Endothelial cell of umbilical vein (primary cell): ENCODE measurements at regions not wholly inside any gene's neighbourhood (a gene's known extent, or its start where the extent isn't known, plus 50 kb on each side); places are given as distances from the start of the nearest gene placed in this dataset.

Experiments used
- BruUV-seq: library from RNA; stranded (reverse); fragments of 400-500 nt; replicated peaks from 2 replicates; lab custom pipeline; 2021; lab: Mats Ljungman, UMichigan
- CTCF ChIA-PET: fragments of 300-600, 350-600 bp; sonication (Branson Sonifier 250); formaldehyde crosslinking; loops from one replicate; lab custom pipeline; 2021; ENCODE audit warnings: antibody characterized with exemption, inconsistent platforms; lab: Charles Lee
- POLR2A ChIA-PET: fragments of 300-600, 350-600 bp; sonication (Branson Sonifier 250); formaldehyde crosslinking; loops from one replicate; lab custom pipeline; 2021; ENCODE audit warnings: antibody characterized with exemption, inconsistent platforms; lab: Charles Lee
- DNase-seq: peaks from one replicate; pipeline ENCODE4 v3.0.0-alpha.2; 2011; ENCODE audit warnings: low read depth, low spot score
- FAIRE-seq: peaks from 2 replicates; lab custom pipeline; 2011; peaks lifted over from hg19 to GRCh38; lab: Jason Lieb, UNC
- H2AFZ ChIP-seq: 2 replicates; pipeline ENCODE4 v1.6.0; 2012; ENCODE audit warnings: low read depth, low read length, control low read depth, inconsistent platforms
- H3K27ac ChIP-seq: 2 replicates; pipeline ENCODE4 v1.5.1; 2011; ENCODE audit warnings: low read depth, mild to moderate bottlenecking, control low read depth, low read length, moderate library complexity; ENCODE audit not compliant: insufficient read depth
- H3K27me3 ChIP-seq, 2 experiments: 2 replicates each; pipeline versions ENCODE4 v1.6.0 to v1.6.1; 2011; ENCODE audit warnings: low read length in 2 of 2, mixed read lengths in 1 of 2; ENCODE audit not compliant: control insufficient read depth in 2 of 2, insufficient read depth in 2 of 2
- H3K36me3 ChIP-seq, 2 experiments: 2 replicates in 1 of 2; 3 replicates in 1 of 2; pipeline ENCODE4 v1.5.1; 2011; ENCODE audit warnings: low read length in 2 of 2, mild to moderate bottlenecking in 1 of 2, moderate library complexity in 1 of 2; ENCODE audit not compliant: control insufficient read depth in 2 of 2, insufficient read depth in 2 of 2; ENCODE audit errors: extremely low read depth in 1 of 2
- H3K4me1 ChIP-seq: 3 replicates; pipeline ENCODE4 v1.5.1; 2011; ENCODE audit warnings: mild to moderate bottlenecking, low read length; ENCODE audit not compliant: control insufficient read depth, insufficient read depth; ENCODE audit errors: extremely low read depth
- H3K4me2 ChIP-seq: 2 replicates; pipeline ENCODE4 v1.6.1; 2011; ENCODE audit warnings: low read length, control low read depth, mixed read lengths; ENCODE audit not compliant: insufficient read depth
- H3K4me3 ChIP-seq, 3 experiments: fragments of 200-600 bp in 1 of 3; sonication (generic), shearing (Covaris generic) in 1 of 3; replicated peaks in 1 of 3; 2 replicates each; pipeline ENCODE4 v1.5.1; 2011 to 2016; ENCODE audit warnings: control low read depth in 3 of 3, low read length in 3 of 3, mild to moderate bottlenecking in 2 of 3, inconsistent platforms in 1 of 3, low read depth in 1 of 3, moderate library complexity in 1 of 3; ENCODE audit not compliant: insufficient read depth in 1 of 3
- H3K79me2 ChIP-seq: 2 replicates; pipeline ENCODE4 v1.6.0; 2012; ENCODE audit warnings: low read length, inconsistent platforms; ENCODE audit not compliant: control insufficient read depth, insufficient read depth
- H3K9ac ChIP-seq: replicated peaks from 2 replicates; pipeline ENCODE3; 2011; ENCODE audit warnings: low read length, control low read depth; ENCODE audit not compliant: insufficient read depth; ENCODE audit errors: extremely low read depth
- H3K9me1 ChIP-seq: replicated peaks from 3 replicates; pipeline ENCODE4 v1.6.0; 2011; ENCODE audit warnings: mild to moderate bottlenecking, low read length; ENCODE audit not compliant: control insufficient read depth, insufficient read depth; ENCODE audit errors: extremely low read depth
- H3K9me3 ChIP-seq: replicated peaks from 2 replicates; pipeline ENCODE4 v1.5.1; 2012; ENCODE audit warnings: low read length, inconsistent platforms; ENCODE audit not compliant: control insufficient read depth, insufficient read depth
- H4K20me1 ChIP-seq: replicated peaks from 2 replicates; pipeline ENCODE3; 2011; ENCODE audit warnings: mild to moderate bottlenecking, low read length; ENCODE audit not compliant: control insufficient read depth, insufficient read depth; ENCODE audit errors: extremely low read depth
- CTCF ChIP-seq, 2 donors: IDR thresholded peaks; 1 replicate in 1 of 2; 2 replicates in 1 of 2; pipeline ENCODE4 v1.5.1; 2011; ENCODE audit warnings: low read length in 2 of 2, mild to moderate bottlenecking in 2 of 2, moderate library complexity in 2 of 2, control low read depth in 1 of 2, inconsistent platforms in 1 of 2, low read depth in 1 of 2; ENCODE audit not compliant: insufficient read depth in 1 of 2; ENCODE audit errors: extremely low read depth in 1 of 2
- EZH2 ChIP-seq: IDR thresholded peaks from 2 replicates; pipeline ENCODE4 v1.6.1; 2012; ENCODE audit warnings: borderline replicate concordance, low read depth, mild to moderate bottlenecking, moderate library complexity, low read length, inconsistent platforms; ENCODE audit not compliant: severe bottlenecking
- FOS ChIP-seq: IDR thresholded peaks from 2 replicates; pipeline ENCODE4 v1.6.1; 2011; ENCODE audit warnings: mild to moderate bottlenecking, low read length, moderate library complexity, borderline replicate concordance; ENCODE audit not compliant: insufficient read depth
- GATA2 ChIP-seq: IDR thresholded peaks from 2 replicates; pipeline ENCODE4 v1.7.0; 2011; ENCODE audit warnings: low read depth, mild to moderate bottlenecking, moderate library complexity, mixed read lengths, low read length; ENCODE audit not compliant: insufficient read length, insufficient read depth
- JUN ChIP-seq: IDR thresholded peaks from 2 replicates; pipeline ENCODE4 v1.6.1; 2011; ENCODE audit warnings: borderline replicate concordance, low read depth; ENCODE audit not compliant: insufficient read length, insufficient read depth
- MYC ChIP-seq: IDR thresholded peaks from one replicate; pipeline ENCODE4 v1.6.1; 2011; ENCODE audit warnings: mild to moderate bottlenecking, low read depth, low read length
- POLR2A ChIP-seq: IDR thresholded peaks from 2 replicates; pipeline ENCODE4 v1.6.1; 2012; ENCODE audit warnings: low read depth, mild to moderate bottlenecking, control low read depth, low read length
- POLR2AphosphoS5 ChIP-seq: IDR thresholded peaks from 2 replicates; pipeline ENCODE4 v1.6.1; 2012; ENCODE audit warnings: low read depth, mild to moderate bottlenecking, control low read depth, low read length, moderate library complexity; ENCODE audit not compliant: insufficient read depth
- dilution Hi-C: fragments of 300-500 bp; cut with MboI; formaldehyde crosslinking; loops from one replicate; pipeline ENCODE4 v1.15.0; 2019; ENCODE audit warnings: low sequenced_read_pairs; ENCODE audit not compliant: extremely low pct_ligation_motif_present
- intact Hi-C: fragments of 100-400 bp; cut with micrococcal nuclease; formaldehyde crosslinking; loops from one replicate; pipeline ENCODE4 v1.10.0; 2022
- TF ChIP-seq, protein P1 (sequence below): IDR thresholded peaks from 2 replicates; pipeline ENCODE4 v1.6.1; 2011; ENCODE audit not compliant: insufficient read depth, insufficient read length

- POLR2A ChIA-PET = no interaction called here
- H3K27ac ChIP-seq = no peak overlapping the region
- no peaks in the 10 kb centered on the region for H3K9me1 ChIP-seq
- no peak for DNase-seq
- no peak overlapping the region for H3K4me2 ChIP-seq
- CTCF ChIA-PET = no interaction called here
- H3K4me1 ChIP-seq = no peaks in the 10 kb centered on the region
- no peak overlapping the region for H2AFZ ChIP-seq
- dilution Hi-C loops = no loop called here
- BruUV-seq = no TSS peak
- H3K4me3 ChIP-seq = no peak overlapping the region
- H3K9me3 ChIP-seq = no peaks in the 10 kb centered on the region
- intact Hi-C loops = no loop called here
- H4K20me1 ChIP-seq = no peaks in the 10 kb centered on the region
- FAIRE-seq = no peak
- no peak overlapping the region for H3K9ac ChIP-seq
- H3K27me3 ChIP-seq = no peaks in the 10 kb centered on the region
- no peak for TF ChIP-seq EZH2
- H3K36me3 ChIP-seq = no peaks in the 10 kb centered on the region
- H3K79me2 ChIP-seq = no peaks in the 10 kb centered on the region
Measured at GRCh38 chr6:119545245-119545644, 195.7 kb upstream of the MAN1A1 start.

- dilution Hi-C loops (no loop called here), intact Hi-C loops (no loop called here)
- no TSS peak for BruUV-seq
- POLR2A ChIA-PET = no interaction called here
- FAIRE-seq = no peak
- Histone ChIP-seq H3K4me3 (no peak overlapping the region), H3K36me3 (no peaks in the 10 kb centered on the region), H3K9ac (no peak overlapping the region), H3K4me1 (no peaks in the 10 kb centered on the region), H3K79me2 (no peaks in the 10 kb centered on the region), H4K20me1 (no peaks in the 10 kb centered on the region), H3K4me2 (no peak overlapping the region), H3K9me3 (no peaks in the 10 kb centered on the region), H3K27me3 (no peaks in the 10 kb centered on the region), H3K27ac (no peak overlapping the region), H2AFZ (no peak overlapping the region), H3K9me1 (no peaks in the 10 kb centered on the region)
- DNase-seq = no peak
- CTCF ChIA-PET = no interaction called here
- TF ChIP-seq, protein P1, sequence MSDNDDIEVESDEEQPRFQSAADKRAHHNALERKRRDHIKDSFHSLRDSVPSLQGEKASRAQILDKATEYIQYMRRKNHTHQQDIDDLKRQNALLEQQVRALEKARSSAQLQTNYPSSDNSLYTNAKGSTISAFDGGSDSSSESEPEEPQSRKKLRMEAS = no peak
- no peak for TF ChIP-seq POLR2AphosphoS5
- TF ChIP-seq POLR2A = no peak
- TF ChIP-seq FOS = no peak
- TF ChIP-seq EZH2 = no peak
- no peak for TF ChIP-seq CTCF (IDR thresholded peaks at IDR 0.05; ENCODE audit: extremely low read depth in 1 of 2, insufficient read depth in 1 of 2, low read depth in 1 of 2, low read length in 2 of 2)
- no peak for TF ChIP-seq GATA2
- TF ChIP-seq JUN = no peak
- TF ChIP-seq MYC = no peak
Measured at GRCh38 chr6:119544325-119545175, 195.0 kb upstream of the MAN1A1 start.
